ENCODE measurements at regions not wholly inside any gene's neighbourhood (a gene's known extent, or its start where the extent isn't known, plus 50 kb on each side); places are given as distances from the start of the nearest gene placed in this dataset.

GRCh38 chr16:50972876-50973275, 178.2 kb downstream of the SALL1 start:
- H3K56ac ChIP-seq (replicated peaks; ENCODE audit: insufficient read length, low read depth, low read length), result no peak overlapping the region
- no peak overlapping the region for H3K27ac ChIP-seq (ENCODE audit: low read depth, low read length)
- H2BK15ac ChIP-seq (ENCODE audit: low read length), result no peak overlapping the region
- no peak for FAIRE-seq
- 81% methylated on average over 2 of the region's 2 CpGs; no CpG with 5 or more reads in 1 of the 2 experiments for WGBS, 2 experiments (ENCODE audit: extremely low coverage in 1 of 2, insufficient coverage in 1 of 2, insufficient read length in 1 of 2, insufficient replicate concordance in 2 of 2, low coverage in 1 of 2, low lambda C conversion rate in 2 of 2, missing lambda C conversion rate in 1 of 2)
- no peaks in the 10 kb centered on the region for H3K4me1 ChIP-seq (replicated peaks in 1 of 4; ENCODE audit: control insufficient read depth in 3 of 4, insufficient read depth in 4 of 4, low read length in 3 of 4)
- no peak overlapping the region for H4K5ac ChIP-seq (ENCODE audit: insufficient read length, low read depth, low read length)
- H2AFZ ChIP-seq (ENCODE audit: low read length), result no peak overlapping the region
- no peak for DNase-seq (ENCODE audit: low read depth in 1 of 2, low spot score in 2 of 2)
- H3K9me3 ChIP-seq (ENCODE audit: insufficient read depth in 2 of 2, low read depth in 1 of 2, low read length in 1 of 2), result 0 out of 4 replicates have a peak, but pooled peaks cover 0 to 4% of the 10 kb centered on the region in 2 experiments
- H3K79me1 ChIP-seq (ENCODE audit: low read depth, low read length), result no peaks in the 10 kb centered on the region; the same call in 1 of the 2 replicates
- H2BK5ac ChIP-seq (ENCODE audit: low read depth, low read length), result no peak overlapping the region
- H4K8ac ChIP-seq (ENCODE audit: extremely low read depth, insufficient read depth, low read length), result no peak overlapping the region
- H4K91ac ChIP-seq (replicated peaks; ENCODE audit: insufficient read length, low read length), result no peak overlapping the region
- no peak overlapping the region for H3K23ac ChIP-seq (ENCODE audit: insufficient read length)
- no peak overlapping the region for H3K4me3 ChIP-seq (ENCODE audit: extremely low read depth in 1 of 4, insufficient read depth in 2 of 4, low read depth in 3 of 4, low read length in 4 of 4)
- no peak overlapping the region for H3K14ac ChIP-seq (ENCODE audit: insufficient read length)
- no peak overlapping the region for H3K4me2 ChIP-seq (ENCODE audit: insufficient read depth in 1 of 2, low read depth in 2 of 2, low read length in 2 of 2)
- no peaks in the 10 kb centered on the region for H3K79me2 ChIP-seq (ENCODE audit: control insufficient read depth in 1 of 2, insufficient read depth in 2 of 2, low read length in 2 of 2)
- H2BK12ac ChIP-seq (ENCODE audit: low read depth, low read length), result no peak overlapping the region
- H4K20me1 ChIP-seq (replicated peaks in 1 of 2; ENCODE audit: control insufficient read depth in 1 of 2, insufficient read depth in 2 of 2, low read length in 2 of 2), result no peaks in the 10 kb centered on the region
- no peak overlapping the region for H3K9ac ChIP-seq (replicated peaks in 1 of 4; ENCODE audit: extremely low read depth in 1 of 4, low read depth in 3 of 4, low read length in 3 of 4)
- no peak overlapping the region for H3K18ac ChIP-seq (ENCODE audit: extremely low read depth, low read length)
- no peak overlapping the region for H2BK120ac ChIP-seq (replicated peaks; ENCODE audit: low read depth, low read length)
- ChIA-PET POLR2A (ENCODE audit: partially characterized antibody) (no interaction called here), CTCF (ENCODE audit: partially characterized antibody) (interaction anchor here (0.6 kb wide), 1 partner anchor 698 kb away, joined by 4 read pairs; no protein-coding TSS in a partner anchor)
- peaks cover 3% of the 10 kb centered on the region; the same call in 1 of the 2 replicates for H3K23me2 ChIP-seq (ENCODE audit: low read depth, low read length)
- H3K27me3 ChIP-seq (replicated peaks in 1 of 4; ENCODE audit: control insufficient read depth in 3 of 4, extremely low read depth in 1 of 4, insufficient read depth in 3 of 4, low read length in 3 of 4), result no peaks in the 10 kb centered on the region
- no peak overlapping the region for H2BK20ac ChIP-seq (ENCODE audit: low read length)
- no peak overlapping the region for H3K4ac ChIP-seq (replicated peaks; ENCODE audit: insufficient read length, low read depth, low read length)
- no peak overlapping the region for H2AK5ac ChIP-seq (ENCODE audit: low read depth, low read length)
- H3K36me3 ChIP-seq (ENCODE audit: control insufficient read depth in 2 of 4, insufficient read depth in 4 of 4, low read length in 3 of 4), result no peaks in the 10 kb centered on the region
- TF ChIP-seq CTCF (IDR thresholded peaks at IDR 0.05; ENCODE audit: control extremely low read depth in 1 of 3, insufficient read depth in 1 of 3, low read depth in 1 of 3, low read length in 3 of 3), result no peak
- TF ChIP-seq NANOG (IDR thresholded peaks at IDR 0.05; ENCODE audit: insufficient read depth, low read depth, low read length, poor library complexity, severe bottlenecking), result no peak
- no peak for TF ChIP-seq YY1 (IDR thresholded peaks at IDR 0.05; ENCODE audit: low read depth, low read length)
- no peak for TF ChIP-seq MAFK (IDR thresholded peaks at IDR 0.05; ENCODE audit: low read depth, low read length)
- no peak for TF ChIP-seq BACH1 (IDR thresholded peaks at IDR 0.05; ENCODE audit: low read length)
- no peak for TF ChIP-seq SAP30 (IDR thresholded peaks at IDR 0.05; ENCODE audit: insufficient read depth, insufficient replicate concordance, low read length)
- TF ChIP-seq, protein P1, sequence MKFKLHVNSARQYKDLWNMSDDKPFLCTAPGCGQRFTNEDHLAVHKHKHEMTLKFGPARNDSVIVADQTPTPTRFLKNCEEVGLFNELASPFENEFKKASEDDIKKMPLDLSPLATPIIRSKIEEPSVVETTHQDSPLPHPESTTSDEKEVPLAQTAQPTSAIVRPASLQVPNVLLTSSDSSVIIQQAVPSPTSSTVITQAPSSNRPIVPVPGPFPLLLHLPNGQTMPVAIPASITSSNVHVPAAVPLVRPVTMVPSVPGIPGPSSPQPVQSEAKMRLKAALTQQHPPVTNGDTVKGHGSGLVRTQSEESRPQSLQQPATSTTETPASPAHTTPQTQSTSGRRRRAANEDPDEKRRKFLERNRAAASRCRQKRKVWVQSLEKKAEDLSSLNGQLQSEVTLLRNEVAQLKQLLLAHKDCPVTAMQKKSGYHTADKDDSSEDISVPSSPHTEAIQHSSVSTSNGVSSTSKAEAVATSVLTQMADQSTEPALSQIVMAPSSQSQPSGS (IDR thresholded peaks at IDR 0.05; ENCODE audit: low read length), result no peak
- no peak for TF ChIP-seq RXRA (IDR thresholded peaks at IDR 0.05; ENCODE audit: insufficient read depth, low read depth, low read length)
- no peak for TF ChIP-seq CHD1 (IDR thresholded peaks at IDR 0.05; ENCODE audit: low read depth, low read length)
- TF ChIP-seq SP2 (IDR thresholded peaks at IDR 0.05; ENCODE audit: low read length), result no peak
